Lower leg skin (tissue), 3 donors: ENCODE measurements at regions not wholly inside any gene's neighbourhood (a gene's known extent, or its start where the extent isn't known, plus 50 kb on each side); places are given as distances from the start of the nearest gene placed in this dataset.

ENCODE experiments used
- POLR2A ChIP-seq, 2 donors: fragments of 450-650 bp; IDR thresholded peaks; one replicate each; pipeline ENCODE4 v1.6.1; 2016 to 2017; ENCODE audit warnings: antibody characterized with exemption in 2 of 2, mild to moderate bottlenecking in 1 of 2, moderate library complexity in 1 of 2
- TF ChIP-seq, protein P1 (sequence below), 3 donors: fragments of 450-650 bp; IDR thresholded peaks; one replicate each; pipeline ENCODE4 v1.5.1; 2016; ENCODE audit warnings: antibody characterized with exemption in 3 of 3, mild to moderate bottlenecking in 3 of 3, moderate library complexity in 2 of 3

DNA sequence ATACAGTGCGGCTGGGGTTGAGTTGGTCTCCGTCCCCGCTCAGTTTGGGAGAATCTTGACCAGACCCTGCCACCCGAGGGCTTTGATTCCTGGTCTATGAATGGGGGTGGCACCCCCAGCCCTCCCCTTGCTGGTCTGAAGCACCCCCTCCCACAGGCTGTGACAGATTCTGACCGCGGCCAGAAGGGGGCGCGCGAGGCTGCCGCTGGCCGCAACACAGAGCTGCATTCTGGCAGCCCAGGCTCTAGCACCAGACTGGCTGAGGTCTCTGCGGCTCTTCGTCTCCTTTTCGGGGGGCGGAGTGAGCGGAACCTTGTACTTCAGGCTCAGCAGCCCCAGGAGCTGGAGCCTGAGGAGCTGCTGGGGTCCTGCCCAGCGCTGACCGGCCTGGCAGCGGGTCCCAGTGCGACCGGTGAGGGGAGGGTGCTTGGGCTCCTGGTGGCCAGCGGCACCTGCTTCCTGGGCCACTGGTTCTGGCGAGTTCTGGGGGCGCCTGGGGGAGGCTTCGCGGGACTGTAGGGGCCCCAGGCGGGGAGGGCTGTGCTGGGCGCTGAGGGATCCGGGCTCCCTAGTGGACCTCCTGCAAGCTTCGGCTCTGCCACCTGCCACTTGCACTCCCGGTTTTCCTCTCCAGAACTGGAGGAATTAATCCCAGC is 1011.6 kb downstream of the KCNJ18 start:
- TF ChIP-seq, protein P1, sequence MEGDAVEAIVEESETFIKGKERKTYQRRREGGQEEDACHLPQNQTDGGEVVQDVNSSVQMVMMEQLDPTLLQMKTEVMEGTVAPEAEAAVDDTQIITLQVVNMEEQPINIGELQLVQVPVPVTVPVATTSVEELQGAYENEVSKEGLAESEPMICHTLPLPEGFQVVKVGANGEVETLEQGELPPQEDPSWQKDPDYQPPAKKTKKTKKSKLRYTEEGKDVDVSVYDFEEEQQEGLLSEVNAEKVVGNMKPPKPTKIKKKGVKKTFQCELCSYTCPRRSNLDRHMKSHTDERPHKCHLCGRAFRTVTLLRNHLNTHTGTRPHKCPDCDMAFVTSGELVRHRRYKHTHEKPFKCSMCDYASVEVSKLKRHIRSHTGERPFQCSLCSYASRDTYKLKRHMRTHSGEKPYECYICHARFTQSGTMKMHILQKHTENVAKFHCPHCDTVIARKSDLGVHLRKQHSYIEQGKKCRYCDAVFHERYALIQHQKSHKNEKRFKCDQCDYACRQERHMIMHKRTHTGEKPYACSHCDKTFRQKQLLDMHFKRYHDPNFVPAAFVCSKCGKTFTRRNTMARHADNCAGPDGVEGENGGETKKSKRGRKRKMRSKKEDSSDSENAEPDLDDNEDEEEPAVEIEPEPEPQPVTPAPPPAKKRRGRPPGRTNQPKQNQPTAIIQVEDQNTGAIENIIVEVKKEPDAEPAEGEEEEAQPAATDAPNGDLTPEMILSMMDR (IDR thresholded peaks at IDR 0.05), result no peak
- TF ChIP-seq POLR2A (IDR thresholded peaks at IDR 0.05), result no peak
